H1 (cell line): ENCODE measurements at regions not wholly inside any gene's neighbourhood (a gene's known extent, or its start where the extent isn't known, plus 50 kb on each side); places are given as distances from the start of the nearest gene placed in this dataset.

ENCODE experiments used
- CHD2 ChIP-seq: IDR thresholded peaks from 2 replicates; pipeline ENCODE4 v1.6.1; 2012; ENCODE audit warnings: low read length, improper control_type of control experiment
- NANOG ChIP-seq: IDR thresholded peaks from 2 replicates; pipeline ENCODE4 v1.6.1; 2011; ENCODE audit warnings: low read length, low read depth, mild to moderate bottlenecking, inconsistent platforms; ENCODE audit not compliant: insufficient read depth, poor library complexity, severe bottlenecking
- NRF1 ChIP-seq: IDR thresholded peaks from 2 replicates; pipeline ENCODE4 v1.6.1; 2011; ENCODE audit warnings: mild to moderate bottlenecking, low read depth, low read length, improper control_type of control experiment
- POLR2A ChIP-seq, 2 experiments: IDR thresholded peaks; 1 replicate in 1 of 2; 2 replicates in 1 of 2; pipeline ENCODE4 v1.6.1; 2011; ENCODE audit warnings: low read depth in 2 of 2, low read length in 2 of 2, mild to moderate bottlenecking in 2 of 2; ENCODE audit errors: control extremely low read depth in 1 of 2
- POLR2AphosphoS5 ChIP-seq: IDR thresholded peaks from 2 replicates; pipeline ENCODE4 v1.6.1; 2011; ENCODE audit warnings: low read depth, low read length
- TF ChIP-seq, protein P1 (sequence below), 3 experiments: IDR thresholded peaks; 1 replicate in 2 of 3; 2 replicates in 1 of 3; pipeline versions ENCODE4 v1.5.1 to v1.6.1; 2011; ENCODE audit warnings: low read length in 3 of 3, mild to moderate bottlenecking in 3 of 3, inconsistent platforms in 2 of 3, low read depth in 1 of 3, moderate library complexity in 1 of 3; ENCODE audit not compliant: insufficient read depth in 1 of 3; ENCODE audit errors: control extremely low read depth in 1 of 3
- TF ChIP-seq, protein P2 (sequence below): IDR thresholded peaks from 2 replicates; pipeline ENCODE4 v1.6.1; 2012; ENCODE audit warnings: low read length, inconsistent platforms

DNA sequence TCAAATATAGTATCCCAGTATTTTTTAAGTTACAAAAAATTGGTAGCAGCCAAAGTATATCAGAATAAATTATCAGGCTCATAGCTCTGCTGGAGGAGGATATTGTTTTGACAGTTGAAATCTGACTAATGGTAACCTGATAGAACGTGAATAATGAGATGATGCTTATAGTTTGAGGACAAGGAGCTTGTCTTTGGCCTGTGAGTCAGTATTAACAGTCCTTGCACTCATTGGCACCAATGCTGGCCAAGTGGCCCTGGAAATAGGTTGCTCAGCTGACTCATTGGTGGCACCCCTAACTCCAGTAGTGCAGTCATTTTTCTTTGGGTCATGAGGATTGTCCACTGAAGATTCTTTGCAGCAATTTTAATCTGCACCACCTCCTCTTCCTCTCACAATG, 203.3 kb upstream of the JADE1 start:
- TF ChIP-seq NANOG, result no peak
- TF ChIP-seq, protein P1, sequence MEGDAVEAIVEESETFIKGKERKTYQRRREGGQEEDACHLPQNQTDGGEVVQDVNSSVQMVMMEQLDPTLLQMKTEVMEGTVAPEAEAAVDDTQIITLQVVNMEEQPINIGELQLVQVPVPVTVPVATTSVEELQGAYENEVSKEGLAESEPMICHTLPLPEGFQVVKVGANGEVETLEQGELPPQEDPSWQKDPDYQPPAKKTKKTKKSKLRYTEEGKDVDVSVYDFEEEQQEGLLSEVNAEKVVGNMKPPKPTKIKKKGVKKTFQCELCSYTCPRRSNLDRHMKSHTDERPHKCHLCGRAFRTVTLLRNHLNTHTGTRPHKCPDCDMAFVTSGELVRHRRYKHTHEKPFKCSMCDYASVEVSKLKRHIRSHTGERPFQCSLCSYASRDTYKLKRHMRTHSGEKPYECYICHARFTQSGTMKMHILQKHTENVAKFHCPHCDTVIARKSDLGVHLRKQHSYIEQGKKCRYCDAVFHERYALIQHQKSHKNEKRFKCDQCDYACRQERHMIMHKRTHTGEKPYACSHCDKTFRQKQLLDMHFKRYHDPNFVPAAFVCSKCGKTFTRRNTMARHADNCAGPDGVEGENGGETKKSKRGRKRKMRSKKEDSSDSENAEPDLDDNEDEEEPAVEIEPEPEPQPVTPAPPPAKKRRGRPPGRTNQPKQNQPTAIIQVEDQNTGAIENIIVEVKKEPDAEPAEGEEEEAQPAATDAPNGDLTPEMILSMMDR (IDR thresholded peaks at IDR 0.05; ENCODE audit: control extremely low read depth in 1 of 3, insufficient read depth in 1 of 3, low read depth in 1 of 3, low read length in 3 of 3), result no peak
- no peak for TF ChIP-seq POLR2AphosphoS5
- TF ChIP-seq, protein P2, sequence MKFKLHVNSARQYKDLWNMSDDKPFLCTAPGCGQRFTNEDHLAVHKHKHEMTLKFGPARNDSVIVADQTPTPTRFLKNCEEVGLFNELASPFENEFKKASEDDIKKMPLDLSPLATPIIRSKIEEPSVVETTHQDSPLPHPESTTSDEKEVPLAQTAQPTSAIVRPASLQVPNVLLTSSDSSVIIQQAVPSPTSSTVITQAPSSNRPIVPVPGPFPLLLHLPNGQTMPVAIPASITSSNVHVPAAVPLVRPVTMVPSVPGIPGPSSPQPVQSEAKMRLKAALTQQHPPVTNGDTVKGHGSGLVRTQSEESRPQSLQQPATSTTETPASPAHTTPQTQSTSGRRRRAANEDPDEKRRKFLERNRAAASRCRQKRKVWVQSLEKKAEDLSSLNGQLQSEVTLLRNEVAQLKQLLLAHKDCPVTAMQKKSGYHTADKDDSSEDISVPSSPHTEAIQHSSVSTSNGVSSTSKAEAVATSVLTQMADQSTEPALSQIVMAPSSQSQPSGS, result no peak
- TF ChIP-seq CHD2, result no peak
- no peak for TF ChIP-seq NRF1
- TF ChIP-seq POLR2A (IDR thresholded peaks at IDR 0.05; ENCODE audit: control extremely low read depth in 1 of 2, low read depth in 2 of 2, low read length in 2 of 2), result no peak
